ENCODE measurements at regions not wholly inside any gene's neighbourhood (a gene's known extent, or its start where the extent isn't known, plus 50 kb on each side); places are given as distances from the start of the nearest gene placed in this dataset.

GRCh38 chr10:37680243-37680683 is 177.1 kb downstream of the ZNF248 start (continued):
- no peak for TF ChIP-seq KAT2B (IDR thresholded peaks at IDR 0.05; ENCODE audit: borderline replicate concordance, low read depth, low read length)

- DNase-seq (ENCODE audit: low spot score): no peak
- peak; percentile 38 for ATAC-seq
- no peak overlapping the region for H2AFZ ChIP-seq (ENCODE audit: low read length)
- no peak overlapping the region for H3K4me3 ChIP-seq (replicated peaks in 1 of 3; ENCODE audit: insufficient read depth in 1 of 3, low read depth in 2 of 3, low read length in 3 of 3)
- intact Hi-C loops (cut with micrococcal nuclease; ENCODE audit: unreplicated experiment): no loop called here
- in situ Hi-C loops (cut with HindIII; ENCODE audit: extremely low pct_ligation_motif_present, low pct_unique_long_range_greater_than_20kb): no loop called here
- H3K79me2 ChIP-seq (ENCODE audit: insufficient read depth, low read length): no peaks in the 10 kb centered on the region
- 0% methylated on average over 2 of the region's 8 CpGs for WGBS (ENCODE audit: low lambda C conversion rate)
- ChIA-PET CTCF (ENCODE audit: low intra/inter-chr PET ratio, low total read pairs) (no interaction called here), POLR2A (no interaction called here)
- no peaks in the 10 kb centered on the region for H3K36me3 ChIP-seq (replicated peaks in 1 of 2; ENCODE audit: control insufficient read depth in 1 of 2, insufficient read depth in 2 of 2, low read length in 2 of 2)
- no peak for FAIRE-seq
- no peak for TF ChIP-seq ZNF792 (CRISPR knock-in tag; IDR thresholded peaks at IDR 0.05)
- TF ChIP-seq HNRNPL (IDR thresholded peaks at IDR 0.05; ENCODE audit: low read depth, low read length): no peak
- TF ChIP-seq ZFP41 (CRISPR knock-in tag; IDR thresholded peaks at IDR 0.05; ENCODE audit: borderline replicate concordance): no peak
- no peak for TF ChIP-seq ZBTB20 (CRISPR knock-in tag; IDR thresholded peaks at IDR 0.05; ENCODE audit: borderline replicate concordance, low read depth)
- no peak overlapping the region for H3K27ac ChIP-seq (ENCODE audit: extremely low read length, insufficient read depth, low read length)
- H3K4me2 ChIP-seq (ENCODE audit: low read depth, low read length): no peak overlapping the region
- BruUV-seq (replicated peaks): no TSS peak
- H3K9me3 ChIP-seq (ENCODE audit: low read length): no peaks in the 10 kb centered on the region
- no peaks in the 10 kb centered on the region for H4K20me1 ChIP-seq (ENCODE audit: insufficient read depth, low read length)
- no peak overlapping the region for H3K9ac ChIP-seq (ENCODE audit: insufficient read depth, low read depth, low read length)
- H3K27me3 ChIP-seq (ENCODE audit: control insufficient read depth in 1 of 2, insufficient read depth in 2 of 2, low read length in 2 of 2): no peaks in the 10 kb centered on the region; a peak in 1 of 5 replicates
- H3K4me1 ChIP-seq (ENCODE audit: insufficient read depth, low read length): no peaks in the 10 kb centered on the region
These were observed 177.9 kb downstream of the ZNF248 start for GRCh38 chr10:37679465-37679864.

GRCh38 chr10:37675449-37675848 is 182.0 kb downstream of the ZNF248 start:
- CTCF ChIA-PET (ENCODE audit: low intra/inter-chr PET ratio, low total read pairs): no interaction called here
- POLR2A ChIA-PET: no interaction called here
- no TSS peak for BruUV-seq (replicated peaks)
- H3K9me3 ChIP-seq (ENCODE audit: low read length): no peaks in the 10 kb centered on the region
- no peak for DNase-seq (ENCODE audit: low spot score)
- ATAC-seq: no peak
- no peak overlapping the region for H3K4me2 ChIP-seq (ENCODE audit: low read depth, low read length)
- H3K4me3 ChIP-seq (replicated peaks in 1 of 3; ENCODE audit: insufficient read depth in 1 of 3, low read depth in 2 of 3, low read length in 3 of 3): no peak overlapping the region
- H4K20me1 ChIP-seq (ENCODE audit: insufficient read depth, low read length): no peaks in the 10 kb centered on the region
- H2AFZ ChIP-seq (ENCODE audit: low read length): no peak overlapping the region
- WGBS (ENCODE audit: low lambda C conversion rate): 1% methylated on average over 4 of the region's 4 CpGs
- no peaks in the 10 kb centered on the region for H3K27me3 ChIP-seq (ENCODE audit: control insufficient read depth in 1 of 2, insufficient read depth in 2 of 2, low read length in 2 of 2)
- H3K27ac ChIP-seq (ENCODE audit: extremely low read length, insufficient read depth, low read length): no peak overlapping the region
- H3K9ac ChIP-seq (ENCODE audit: insufficient read depth, low read depth, low read length): no peak overlapping the region
- no peaks in the 10 kb centered on the region for H3K79me2 ChIP-seq (ENCODE audit: insufficient read depth, low read length)
- no peak for FAIRE-seq
- in situ Hi-C loops (cut with HindIII; ENCODE audit: extremely low pct_ligation_motif_present, low pct_unique_long_range_greater_than_20kb): no loop called here
- intact Hi-C loops (cut with micrococcal nuclease; ENCODE audit: unreplicated experiment): no loop called here
- TF ChIP-seq MAFK (conservative IDR thresholded peaks at IDR 0.05 in 1 of 2, IDR thresholded peaks at IDR 0.05 in 1 of 2; ENCODE audit: low read length in 2 of 2) (peak; percentile 92 to 97), EZH2 (conservative IDR thresholded peaks at IDR 0.05; ENCODE audit: low read depth, low read length) (no peak), ZFP36 (IDR thresholded peaks at IDR 0.05; ENCODE audit: borderline replicate concordance, low read depth, low read length, partially characterized antibody) (no peak), NFIC (IDR thresholded peaks at IDR 0.05; ENCODE audit: low read length) (no peak), ZNF317 (CRISPR knock-in tag; IDR thresholded peaks at IDR 0.05) (no peak), AFF4 (CRISPR knock-in tag; IDR thresholded peaks at IDR 0.05) (no peak), ZNF703 (CRISPR knock-in tag; IDR thresholded peaks at IDR 0.05; ENCODE audit: borderline replicate concordance) (no peak), ZNF619 (CRISPR knock-in tag; IDR thresholded peaks at IDR 0.05) (no peak), MAFF (IDR thresholded peaks at IDR 0.05; ENCODE audit: low read depth, low read length) (peak; percentile 94), KAT7 (CRISPR knock-in tag; IDR thresholded peaks at IDR 0.05; ENCODE audit: borderline replicate concordance) (no peak)
- no peaks in the 10 kb centered on the region for H3K4me1 ChIP-seq (ENCODE audit: insufficient read depth, low read length)
- no peaks in the 10 kb centered on the region for H3K36me3 ChIP-seq (replicated peaks in 1 of 2; ENCODE audit: control insufficient read depth in 1 of 2, insufficient read depth in 2 of 2, low read length in 2 of 2)

All from HepG2 (cell line).